ENCODE measurements at regions not wholly inside any gene's neighbourhood (a gene's known extent, or its start where the extent isn't known, plus 50 kb on each side); places are given as distances from the start of the nearest gene placed in this dataset.

DNA sequence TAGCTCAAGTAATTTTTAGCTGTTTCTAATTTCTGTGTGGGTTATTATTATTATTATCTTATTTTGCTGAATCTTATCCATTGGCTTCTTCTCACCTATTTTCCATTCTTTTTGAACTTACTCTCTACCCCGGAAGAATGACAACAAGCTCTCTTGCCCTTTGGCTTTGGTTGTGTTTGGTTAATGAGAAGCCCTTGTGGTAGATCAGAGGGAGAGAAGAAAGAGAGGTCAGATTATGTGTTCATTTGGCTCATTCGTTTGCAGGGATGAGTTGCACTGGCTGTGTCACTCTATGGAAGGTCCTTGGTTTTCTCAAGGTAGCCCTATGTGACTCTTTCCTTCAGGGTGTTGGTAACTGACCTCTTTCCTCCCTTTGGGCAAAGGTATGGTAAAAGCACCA lies 391.9 kb downstream of the LMO4 start:
- BruUV-seq (replicated peaks), result no TSS peak
- no peak overlapping the region for H3K4me2 ChIP-seq (ENCODE audit: low read length)
- no peaks in the 10 kb centered on the region for H3K9me2 ChIP-seq (ENCODE audit: insufficient read depth, low read length)
- no peaks in the 10 kb centered on the region for H4K20me1 ChIP-seq (ENCODE audit: insufficient read depth, low read length)
- H3K4me3 ChIP-seq (ENCODE audit: low read depth, low read length, poor library complexity, severe bottlenecking), result no peak overlapping the region
- TF ChIP-seq, protein P1, sequence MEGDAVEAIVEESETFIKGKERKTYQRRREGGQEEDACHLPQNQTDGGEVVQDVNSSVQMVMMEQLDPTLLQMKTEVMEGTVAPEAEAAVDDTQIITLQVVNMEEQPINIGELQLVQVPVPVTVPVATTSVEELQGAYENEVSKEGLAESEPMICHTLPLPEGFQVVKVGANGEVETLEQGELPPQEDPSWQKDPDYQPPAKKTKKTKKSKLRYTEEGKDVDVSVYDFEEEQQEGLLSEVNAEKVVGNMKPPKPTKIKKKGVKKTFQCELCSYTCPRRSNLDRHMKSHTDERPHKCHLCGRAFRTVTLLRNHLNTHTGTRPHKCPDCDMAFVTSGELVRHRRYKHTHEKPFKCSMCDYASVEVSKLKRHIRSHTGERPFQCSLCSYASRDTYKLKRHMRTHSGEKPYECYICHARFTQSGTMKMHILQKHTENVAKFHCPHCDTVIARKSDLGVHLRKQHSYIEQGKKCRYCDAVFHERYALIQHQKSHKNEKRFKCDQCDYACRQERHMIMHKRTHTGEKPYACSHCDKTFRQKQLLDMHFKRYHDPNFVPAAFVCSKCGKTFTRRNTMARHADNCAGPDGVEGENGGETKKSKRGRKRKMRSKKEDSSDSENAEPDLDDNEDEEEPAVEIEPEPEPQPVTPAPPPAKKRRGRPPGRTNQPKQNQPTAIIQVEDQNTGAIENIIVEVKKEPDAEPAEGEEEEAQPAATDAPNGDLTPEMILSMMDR (conservative IDR thresholded peaks at IDR 0.05; ENCODE audit: low read length), result no peak
- TF ChIP-seq EZH2phosphoT487 (IDR thresholded peaks at IDR 0.05; ENCODE audit: borderline replicate concordance, low read depth, low read length), result no peak
- H3K9me3 ChIP-seq (ENCODE audit: low read length), result no peaks in the 10 kb centered on the region
- H2AFZ ChIP-seq (ENCODE audit: low read length), result no peak overlapping the region
- POLR2A ChIA-PET, result interaction anchor here (0.8 kb wide), 1 partner anchor 12 kb away, joined by 3 read pairs; no protein-coding TSS in a partner anchor
- no peaks in the 10 kb centered on the region for H3K79me2 ChIP-seq (ENCODE audit: insufficient read depth, low read depth, low read length)
- H3K4me1 ChIP-seq (ENCODE audit: insufficient read depth, low read length, poor library complexity, severe bottlenecking), result no peaks in the 10 kb centered on the region
- H3K27ac ChIP-seq (ENCODE audit: low read depth, low read length, poor library complexity, severe bottlenecking), result no peak overlapping the region
- intact Hi-C loops (cut with micrococcal nuclease; ENCODE audit: unreplicated experiment), result no loop called here
- CTCF ChIA-PET (ENCODE audit: unreplicated experiment), result no interaction called here
- no peak for DNase-seq (ENCODE audit: low spot score)
- H3K36me3 ChIP-seq (ENCODE audit: insufficient read depth, low read length), result no peaks in the 10 kb centered on the region

DNA sequence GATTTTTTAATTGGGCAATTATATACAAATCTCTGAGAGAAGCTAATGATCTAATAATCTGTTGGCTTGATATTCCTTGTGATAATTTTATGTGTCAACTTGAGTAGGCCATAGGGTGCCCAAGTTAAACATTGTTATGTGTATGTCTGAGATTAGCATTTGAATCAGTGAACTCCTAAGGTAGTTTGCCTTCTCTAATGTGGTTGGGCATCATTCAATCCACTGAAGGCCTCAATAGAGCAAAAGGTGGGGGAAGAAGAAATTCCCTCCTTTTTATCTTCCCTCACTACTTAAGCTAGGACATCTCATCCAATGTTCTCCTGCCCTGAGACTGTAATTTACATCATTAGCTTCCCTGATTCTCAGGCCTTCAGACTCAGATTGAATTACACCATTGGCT lies 394.5 kb downstream of the LMO4 start:
- H3K4me2 ChIP-seq (ENCODE audit: low read length), result no peak overlapping the region
- intact Hi-C loops (cut with micrococcal nuclease; ENCODE audit: unreplicated experiment), result no loop called here
- no peaks in the 10 kb centered on the region for H4K20me1 ChIP-seq (ENCODE audit: insufficient read depth, low read length)
- no TSS peak for BruUV-seq (replicated peaks)
- H2AFZ ChIP-seq (ENCODE audit: low read length), result no peak overlapping the region
- ChIA-PET POLR2A (interaction anchor here (0.7 to 1.0 kb wide), 2 partner anchors 52 to 148 kb away, joined by 3 read pairs; no protein-coding TSS in a partner anchor), CTCF (ENCODE audit: unreplicated experiment) (no interaction called here)
- DNase-seq (ENCODE audit: low spot score), result no peak
- H3K79me2 ChIP-seq (ENCODE audit: insufficient read depth, low read depth, low read length), result no peaks in the 10 kb centered on the region
- H3K27ac ChIP-seq (ENCODE audit: low read depth, low read length, poor library complexity, severe bottlenecking), result no peak overlapping the region
- no peaks in the 10 kb centered on the region for H3K9me2 ChIP-seq (ENCODE audit: insufficient read depth, low read length)
- H3K4me1 ChIP-seq (ENCODE audit: insufficient read depth, low read length, poor library complexity, severe bottlenecking), result no peaks in the 10 kb centered on the region
- TF ChIP-seq EZH2phosphoT487 (IDR thresholded peaks at IDR 0.05; ENCODE audit: borderline replicate concordance, low read depth, low read length), result no peak
- TF ChIP-seq, protein P1 (conservative IDR thresholded peaks at IDR 0.05; ENCODE audit: low read length), result no peak
- no peak overlapping the region for H3K4me3 ChIP-seq (ENCODE audit: low read depth, low read length, poor library complexity, severe bottlenecking)
- no peaks in the 10 kb centered on the region for H3K36me3 ChIP-seq (ENCODE audit: insufficient read depth, low read length)
- H3K9me3 ChIP-seq (ENCODE audit: low read length), result no peaks in the 10 kb centered on the region

DNA sequence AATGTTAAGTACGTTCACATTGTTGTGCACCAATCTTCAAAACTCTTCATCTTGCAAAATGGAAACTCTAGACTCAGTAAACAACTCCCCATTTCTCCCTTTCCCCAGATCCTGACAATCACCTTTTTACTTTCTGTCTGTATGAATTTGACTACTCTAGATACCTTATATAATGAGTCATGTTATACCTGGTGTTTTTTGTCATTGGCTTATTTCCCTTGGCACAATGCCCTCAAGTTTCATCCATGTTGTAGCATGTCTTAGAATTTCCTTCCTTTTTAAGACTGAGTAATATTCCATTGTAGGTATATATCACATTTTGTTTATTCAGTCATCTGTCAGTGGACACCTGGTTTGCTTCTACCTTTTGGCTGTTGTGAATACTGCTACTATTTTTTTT lies 399.5 kb downstream of the LMO4 start:
- H3K4me1 ChIP-seq (ENCODE audit: insufficient read depth, low read length, poor library complexity, severe bottlenecking), result no peaks in the 10 kb centered on the region
- H4K20me1 ChIP-seq (ENCODE audit: insufficient read depth, low read length), result no peaks in the 10 kb centered on the region
- no peaks in the 10 kb centered on the region for H3K36me3 ChIP-seq (ENCODE audit: insufficient read depth, low read length)
- ChIA-PET CTCF (ENCODE audit: unreplicated experiment) (no interaction called here), POLR2A (no interaction called here)
- no peak overlapping the region for H2AFZ ChIP-seq (ENCODE audit: low read length)
- H3K4me2 ChIP-seq (ENCODE audit: low read length), result no peak overlapping the region
- intact Hi-C loops (cut with micrococcal nuclease; ENCODE audit: unreplicated experiment), result no loop called here
- no peak for DNase-seq (ENCODE audit: low spot score)
- no peak for TF ChIP-seq EZH2phosphoT487 (IDR thresholded peaks at IDR 0.05; ENCODE audit: borderline replicate concordance, low read depth, low read length)
- TF ChIP-seq, protein P1 (conservative IDR thresholded peaks at IDR 0.05; ENCODE audit: low read length), result no peak
- no TSS peak for BruUV-seq (replicated peaks)
- no peaks in the 10 kb centered on the region for H3K9me3 ChIP-seq (ENCODE audit: low read length)
- H3K27ac ChIP-seq (ENCODE audit: low read depth, low read length, poor library complexity, severe bottlenecking), result no peak overlapping the region
- no peak overlapping the region for H3K4me3 ChIP-seq (ENCODE audit: low read depth, low read length, poor library complexity, severe bottlenecking)
- H3K9me2 ChIP-seq (ENCODE audit: insufficient read depth, low read length), result no peaks in the 10 kb centered on the region
- H3K79me2 ChIP-seq (ENCODE audit: insufficient read depth, low read depth, low read length), result no peaks in the 10 kb centered on the region

All from OCI-LY7 (cell line).